ENCODE measurements at regions not wholly inside any gene's neighbourhood (a gene's known extent, or its start where the extent isn't known, plus 50 kb on each side); places are given as distances from the start of the nearest gene placed in this dataset.

- no peak for DNase-seq (ENCODE audit: low read depth in 2 of 2)
- TF ChIP-seq CTCF (IDR thresholded peaks at IDR 0.05; ENCODE audit: low read depth, low read length), result no peak
- no peak overlapping the region for H3K4me3 ChIP-seq (replicated peaks in 1 of 2; ENCODE audit: low read depth in 2 of 2, low read length in 2 of 2)
These were observed 90.5 kb upstream of the ZP4 start for GRCh38 chr1:237981223-237981622.

DNA sequence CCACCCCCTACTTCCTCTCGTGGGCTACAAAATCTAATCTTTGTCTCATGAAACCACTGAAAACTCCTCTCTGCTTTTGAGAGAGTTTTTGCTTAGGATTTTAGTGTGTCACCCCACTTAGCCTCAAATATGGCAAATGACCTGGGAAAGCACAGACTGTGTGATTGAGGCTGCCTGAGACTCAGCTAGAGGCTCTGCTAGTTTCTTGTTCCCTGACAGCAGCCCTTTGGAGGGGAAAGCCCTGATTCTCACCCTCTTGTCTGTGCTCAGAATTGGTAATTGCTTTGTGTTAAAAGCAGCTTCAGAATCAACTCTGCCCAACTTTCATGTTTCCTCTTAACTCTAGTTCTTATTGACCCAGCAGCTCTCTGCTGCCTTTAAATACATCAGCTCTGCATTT, 85.6 kb upstream of the ZP4 start:
- no peak for DNase-seq (ENCODE audit: low read depth in 2 of 2)
- H3K4me3 ChIP-seq (replicated peaks in 1 of 2; ENCODE audit: low read depth in 2 of 2, low read length in 2 of 2), result no peak overlapping the region
- TF ChIP-seq CTCF (IDR thresholded peaks at IDR 0.05; ENCODE audit: low read depth, low read length), result no peak

GRCh38 chr1:237975903-237976302, 85.2 kb upstream of the ZP4 start:
- DNase-seq (ENCODE audit: low read depth in 2 of 2), result no peak
- no peak for TF ChIP-seq CTCF (IDR thresholded peaks at IDR 0.05; ENCODE audit: low read depth, low read length)
- H3K4me3 ChIP-seq (replicated peaks in 1 of 2; ENCODE audit: low read depth in 2 of 2, low read length in 2 of 2), result no peak overlapping the region

DNA sequence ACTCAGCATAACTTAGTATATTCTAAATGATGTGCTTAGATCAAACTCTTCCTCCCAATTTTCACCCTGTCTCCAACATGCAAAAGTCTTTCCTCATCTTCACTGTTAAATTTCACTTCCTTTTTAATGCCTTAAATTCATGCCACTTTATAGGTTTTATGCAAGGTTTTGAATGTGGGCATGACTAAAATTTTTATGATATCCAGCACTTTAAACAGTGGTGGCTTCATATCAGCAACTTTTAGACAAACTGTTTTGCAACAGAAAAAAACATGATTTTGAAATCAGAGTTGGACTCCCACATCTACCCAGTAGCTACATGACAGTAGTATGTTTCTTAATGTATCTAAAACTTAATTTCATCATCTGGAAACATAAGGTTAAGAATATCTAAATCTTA, 84.7 kb upstream of the ZP4 start:
- H3K4me3 ChIP-seq (replicated peaks in 1 of 2; ENCODE audit: low read depth in 2 of 2, low read length in 2 of 2), result no peak overlapping the region
- no peak for TF ChIP-seq CTCF (IDR thresholded peaks at IDR 0.05; ENCODE audit: low read depth, low read length)
- no peak for DNase-seq (ENCODE audit: low read depth in 2 of 2)

DNA sequence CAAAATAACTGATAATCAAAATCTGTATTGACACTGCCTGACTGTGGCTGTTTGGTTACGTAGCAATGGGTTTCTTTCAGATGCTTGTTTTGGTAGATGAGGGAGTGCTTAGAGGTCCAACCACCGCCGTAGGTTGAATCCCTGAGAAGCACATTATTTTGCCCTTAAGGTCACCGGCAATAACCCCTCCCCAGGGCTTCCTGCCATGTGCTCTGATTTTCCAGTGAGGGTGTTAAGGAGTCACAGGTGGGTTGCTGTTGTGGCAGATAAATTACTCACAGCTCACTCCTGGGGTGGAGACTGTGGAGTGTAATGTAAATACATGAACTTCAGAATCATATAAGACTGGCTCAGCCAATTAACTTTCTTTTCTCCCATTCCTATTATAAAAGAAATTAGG, 81.5 kb upstream of the ZP4 start:
- TF ChIP-seq CTCF (IDR thresholded peaks at IDR 0.05; ENCODE audit: low read depth, low read length), result no peak
- H3K4me3 ChIP-seq (replicated peaks in 1 of 2; ENCODE audit: low read depth in 2 of 2, low read length in 2 of 2), result no peak overlapping the region
- no peak for DNase-seq (ENCODE audit: low read depth in 2 of 2)

GRCh38 chr1:237962985-237963384, 72.3 kb upstream of the ZP4 start:
- H3K4me3 ChIP-seq (replicated peaks in 1 of 2; ENCODE audit: low read depth in 2 of 2, low read length in 2 of 2), result no peak overlapping the region
- DNase-seq (ENCODE audit: low read depth in 2 of 2), result no peak
- TF ChIP-seq CTCF (IDR thresholded peaks at IDR 0.05; ENCODE audit: low read depth, low read length), result no peak

- no peak for DNase-seq (ENCODE audit: low read depth in 2 of 2)
- H3K4me3 ChIP-seq (replicated peaks in 1 of 2; ENCODE audit: low read depth in 2 of 2, low read length in 2 of 2), result no peak overlapping the region
- TF ChIP-seq CTCF (IDR thresholded peaks at IDR 0.05; ENCODE audit: low read depth, low read length), result no peak
These were observed 71.0 kb upstream of the ZP4 start for GRCh38 chr1:237961754-237962153.

All from cardiac fibroblast (primary cell).